Kidney (tissue), 13 donors: ENCODE measurements at regions not wholly inside any gene's neighbourhood (a gene's known extent, or its start where the extent isn't known, plus 50 kb on each side); places are given as distances from the start of the nearest gene placed in this dataset.

ENCODE experiments used
- DNase-seq, 5 donors: peaks; one replicate each; pipeline ENCODE4 v3.0.0-alpha.2; 2013 to 2020
- FAIRE-seq: peaks from 2 replicates; lab custom pipeline; 2012; peaks lifted over from hg19 to GRCh38; lab: Jason Lieb, UNC
- H3K27ac ChIP-seq, 2 donors: one replicate each; pipeline ENCODE4 v1.7.0; 2013; ENCODE audit warnings: low read depth in 2 of 2, low read length in 2 of 2, inconsistent platforms in 1 of 2
- H3K27me3 ChIP-seq: one replicate; pipeline ENCODE4 v1.7.1; 2013; ENCODE audit warnings: low read length, inconsistent platforms; ENCODE audit not compliant: control insufficient read depth, insufficient read depth
- H3K36me3 ChIP-seq, 3 donors: one replicate each; pipeline versions ENCODE4 v1.7.0 to v1.7.1; 2013; ENCODE audit warnings: low read length in 3 of 3, control low read depth in 1 of 3, inconsistent platforms in 1 of 3; ENCODE audit not compliant: insufficient read depth in 3 of 3, control insufficient read depth in 2 of 3
- H3K4me1 ChIP-seq, 3 donors: one replicate each; pipeline versions ENCODE4 v1.7.0 to v1.7.1; 2013; ENCODE audit warnings: low read length in 3 of 3, inconsistent platforms in 1 of 3, low read depth in 1 of 3; ENCODE audit not compliant: control insufficient read depth in 2 of 3, insufficient read depth in 2 of 3
- H3K4me3 ChIP-seq, 3 donors: one replicate each; pipeline versions ENCODE4 v1.7.0 to v1.8.1; 2013; ENCODE audit warnings: low read length in 3 of 3, control low read depth in 1 of 3, inconsistent platforms in 1 of 3
- H3K9ac ChIP-seq, 3 donors: one replicate each; pipeline versions ENCODE4 v1.7.0 to v1.7.1; 2013; ENCODE audit warnings: low read length in 3 of 3, control low read depth in 1 of 3, inconsistent platforms in 1 of 3
- H3K9me3 ChIP-seq, 3 donors: one replicate each; pipeline versions ENCODE4 v1.7.0 to v1.7.1; 2013; ENCODE audit warnings: low read length in 3 of 3, control low read depth in 1 of 3, inconsistent platforms in 1 of 3; ENCODE audit not compliant: control insufficient read depth in 2 of 3, insufficient read depth in 1 of 3
- intact Hi-C: fragments of 100-400 bp; cut with DNase I; formaldehyde crosslinking; loops from one replicate; pipeline ENCODE4 v1.11.1; 2022
- TF ChIP-seq, protein P1 (sequence below): IDR thresholded peaks from 3 replicates; pipeline ENCODE4 v1.5.1; 2012; ENCODE audit warnings: mild to moderate bottlenecking, moderate library complexity, borderline replicate concordance; ENCODE audit not compliant: insufficient read depth; ENCODE audit errors: extremely low read depth
- donor health status: control.
- donor health status: control.
- donor health status: control.
- donor health status: control.
- donor health status: control.
- donor health status: DM: yes; HTN: yes; CAD: no.
- donor health status: Normal renal cell carcinoma (clear cell type).

DNA sequence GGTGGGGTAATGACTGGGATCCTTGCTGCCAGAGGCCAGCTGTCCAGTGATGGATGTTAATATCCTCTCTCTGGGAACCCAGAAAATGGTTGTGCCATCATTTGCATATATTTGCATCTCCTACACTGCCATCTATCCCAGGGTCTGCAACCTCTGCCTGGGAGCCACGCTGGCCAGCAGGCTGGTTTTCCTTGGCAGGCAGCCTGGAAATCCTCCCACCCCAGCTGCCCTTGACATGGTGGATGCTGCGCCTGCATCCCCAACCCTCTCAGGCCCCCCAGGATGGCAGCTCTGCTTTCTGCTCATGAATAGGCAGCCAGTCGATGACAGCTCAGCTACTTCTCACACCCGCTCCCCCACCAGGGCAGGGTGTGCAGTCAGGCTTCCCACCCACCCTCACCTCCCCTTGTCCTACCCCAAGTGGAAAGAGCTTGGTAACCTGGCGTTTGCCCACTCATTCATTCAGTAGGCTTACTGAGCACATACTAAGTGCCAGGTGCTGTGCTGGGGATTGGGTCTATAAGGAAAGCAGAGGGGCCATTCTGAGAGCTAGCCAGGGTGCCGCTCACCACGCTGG is 202.5 kb downstream of the TRIM29 start:
- FAIRE-seq = no peak
- intact Hi-C loops = no loop called here
- no peaks in the 10 kb centered on the region for H3K36me3 ChIP-seq
- no peaks in the 10 kb centered on the region for H3K4me1 ChIP-seq
- no peaks in the 10 kb centered on the region for H3K27me3 ChIP-seq
- no peak for DNase-seq
- no peaks in the 10 kb centered on the region for H3K9me3 ChIP-seq
- H3K27ac ChIP-seq = no peak overlapping the region
- H3K4me3 ChIP-seq = no peak overlapping the region
- TF ChIP-seq, protein P1, sequence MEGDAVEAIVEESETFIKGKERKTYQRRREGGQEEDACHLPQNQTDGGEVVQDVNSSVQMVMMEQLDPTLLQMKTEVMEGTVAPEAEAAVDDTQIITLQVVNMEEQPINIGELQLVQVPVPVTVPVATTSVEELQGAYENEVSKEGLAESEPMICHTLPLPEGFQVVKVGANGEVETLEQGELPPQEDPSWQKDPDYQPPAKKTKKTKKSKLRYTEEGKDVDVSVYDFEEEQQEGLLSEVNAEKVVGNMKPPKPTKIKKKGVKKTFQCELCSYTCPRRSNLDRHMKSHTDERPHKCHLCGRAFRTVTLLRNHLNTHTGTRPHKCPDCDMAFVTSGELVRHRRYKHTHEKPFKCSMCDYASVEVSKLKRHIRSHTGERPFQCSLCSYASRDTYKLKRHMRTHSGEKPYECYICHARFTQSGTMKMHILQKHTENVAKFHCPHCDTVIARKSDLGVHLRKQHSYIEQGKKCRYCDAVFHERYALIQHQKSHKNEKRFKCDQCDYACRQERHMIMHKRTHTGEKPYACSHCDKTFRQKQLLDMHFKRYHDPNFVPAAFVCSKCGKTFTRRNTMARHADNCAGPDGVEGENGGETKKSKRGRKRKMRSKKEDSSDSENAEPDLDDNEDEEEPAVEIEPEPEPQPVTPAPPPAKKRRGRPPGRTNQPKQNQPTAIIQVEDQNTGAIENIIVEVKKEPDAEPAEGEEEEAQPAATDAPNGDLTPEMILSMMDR = no peak
- H3K9ac ChIP-seq = no peak overlapping the region

DNA sequence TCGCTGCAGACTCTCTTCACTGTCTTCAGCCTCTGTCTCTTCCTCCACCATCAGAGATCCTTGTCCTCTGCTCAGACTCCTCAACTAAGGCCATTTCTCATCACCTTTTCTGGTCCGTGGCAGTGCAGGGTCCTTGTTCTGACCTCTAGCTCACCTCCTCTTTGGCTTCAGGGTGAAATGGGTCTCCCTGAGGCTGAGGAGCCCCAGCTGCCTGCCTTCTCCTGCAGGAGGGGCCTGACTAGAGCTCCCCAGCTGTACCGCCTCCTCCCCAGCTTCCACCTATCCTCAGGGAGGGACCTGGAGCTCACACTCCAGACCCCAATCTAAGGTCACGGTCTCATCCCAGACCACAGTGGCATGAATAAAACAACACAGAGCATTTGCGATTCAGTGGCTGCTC is 203.0 kb downstream of the TRIM29 start:
- H3K4me1 ChIP-seq = no peaks in the 10 kb centered on the region
- no peak for DNase-seq
- no peak for FAIRE-seq
- no peak overlapping the region for H3K9ac ChIP-seq
- intact Hi-C loops = no loop called here
- no peaks in the 10 kb centered on the region for H3K27me3 ChIP-seq
- no peak overlapping the region for H3K27ac ChIP-seq
- H3K9me3 ChIP-seq = no peaks in the 10 kb centered on the region
- H3K4me3 ChIP-seq = no peak overlapping the region
- TF ChIP-seq, protein P1 = no peak
- no peaks in the 10 kb centered on the region for H3K36me3 ChIP-seq

DNA sequence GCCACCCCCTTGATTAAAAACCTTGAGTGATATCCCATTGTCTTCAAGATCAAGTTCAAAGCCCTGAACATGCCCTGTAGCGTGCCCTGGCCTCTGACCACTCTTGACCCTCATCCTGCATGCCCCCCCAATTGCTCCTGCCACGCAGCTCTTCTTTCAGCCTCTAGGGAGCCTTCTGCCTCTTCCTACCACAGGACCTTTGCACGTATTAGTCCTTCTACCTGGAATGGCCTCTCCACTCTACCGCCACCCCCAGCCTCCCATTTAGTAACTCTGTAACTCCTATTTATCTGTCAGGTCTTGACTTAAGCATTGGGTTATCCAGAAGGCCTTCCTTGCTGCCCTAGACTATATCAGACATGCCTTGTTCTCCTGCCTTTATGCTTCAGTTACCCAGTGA is 203.6 kb downstream of the TRIM29 start:
- no peaks in the 10 kb centered on the region for H3K4me1 ChIP-seq
- no peak overlapping the region for H3K27ac ChIP-seq
- no peaks in the 10 kb centered on the region for H3K36me3 ChIP-seq
- intact Hi-C loops = no loop called here
- H3K9me3 ChIP-seq = no peaks in the 10 kb centered on the region
- no peak for DNase-seq
- H3K9ac ChIP-seq = no peak overlapping the region
- FAIRE-seq = no peak
- H3K27me3 ChIP-seq = no peaks in the 10 kb centered on the region
- TF ChIP-seq, protein P1 = no peak
- H3K4me3 ChIP-seq = no peak overlapping the region

DNA sequence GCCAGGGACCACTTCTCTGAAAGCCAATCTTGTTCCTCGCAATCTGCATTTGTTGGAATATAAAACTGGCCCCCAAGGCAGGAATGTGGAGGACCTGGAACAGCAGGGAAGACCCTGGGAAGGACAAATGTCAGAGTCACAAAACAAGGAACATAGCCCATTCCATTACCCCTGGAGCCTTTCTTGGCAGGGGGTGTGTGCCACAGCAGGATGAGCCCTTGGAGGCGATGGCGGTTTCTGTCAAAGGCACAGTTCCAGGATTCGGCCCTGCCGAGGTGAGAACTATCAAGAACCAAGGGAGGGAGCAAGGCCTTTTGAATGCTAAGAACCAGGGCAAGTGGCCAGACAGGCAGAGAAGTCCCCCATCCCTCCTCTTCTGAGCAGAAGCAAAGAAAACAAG is 204.3 kb downstream of the TRIM29 start:
- no peaks in the 10 kb centered on the region for H3K27me3 ChIP-seq
- no peak for FAIRE-seq
- no peaks in the 10 kb centered on the region for H3K9me3 ChIP-seq
- H3K36me3 ChIP-seq = no peaks in the 10 kb centered on the region
- H3K27ac ChIP-seq = no peak overlapping the region
- TF ChIP-seq, protein P1 = no peak
- no peak overlapping the region for H3K9ac ChIP-seq
- no peak for DNase-seq
- intact Hi-C loops = no loop called here
- no peak overlapping the region for H3K4me3 ChIP-seq
- no peaks in the 10 kb centered on the region for H3K4me1 ChIP-seq
